ENCODE measurements at regions not wholly inside any gene's neighbourhood (a gene's known extent, or its start where the extent isn't known, plus 50 kb on each side); places are given as distances from the start of the nearest gene placed in this dataset.

GRCh38 chrX:5054852-5055251, 1173.8 kb downstream of the NLGN4X start:
- no peak for DNase-seq

- DNase-seq: no peak
These were observed 1176.7 kb downstream of the NLGN4X start for GRCh38 chrX:5051831-5052491.

- no peak for DNase-seq
These were observed 1186.1 kb downstream of the NLGN4X start for GRCh38 chrX:5042563-5042962.

DNA sequence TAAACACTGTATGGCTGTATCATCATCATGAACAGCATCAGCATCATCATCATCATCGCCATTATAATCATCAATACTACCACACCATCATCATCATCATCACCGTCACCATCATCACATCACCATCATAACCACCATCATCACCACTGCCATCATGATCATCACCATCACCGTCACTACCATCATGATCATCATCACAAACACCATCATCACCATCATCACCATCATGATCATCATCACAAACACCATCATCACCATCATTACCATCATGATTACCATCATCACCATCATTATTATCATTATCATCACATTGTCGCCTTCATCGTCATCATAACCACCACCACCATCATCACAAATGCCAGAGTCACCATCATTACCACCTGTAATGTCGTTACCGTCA, 1196.9 kb downstream of the NLGN4X start:
- DNase-seq: no peak

- DNase-seq: no peak
These were observed 1213.2 kb downstream of the NLGN4X start for GRCh38 chrX:5015451-5015850.

DNA sequence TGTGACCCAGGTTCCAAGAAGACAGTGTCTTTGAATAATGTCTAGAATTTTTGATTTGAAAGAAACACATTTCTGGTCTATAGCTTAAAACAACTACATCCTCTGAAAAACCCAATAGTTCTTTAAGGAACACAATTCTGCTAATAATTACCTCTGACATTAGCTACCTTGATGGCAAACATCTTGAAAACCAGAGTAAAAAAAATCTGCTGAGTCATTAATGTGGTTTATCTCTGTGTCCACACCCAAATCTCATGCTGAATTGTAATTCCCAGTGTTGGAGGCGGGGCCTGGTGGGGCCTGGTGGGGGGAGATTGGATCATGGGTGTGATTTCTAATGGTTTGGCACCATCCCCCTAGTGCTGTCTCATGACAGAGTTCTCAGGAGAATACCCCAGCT, 1233.8 kb downstream of the NLGN4X start:
- DNase-seq: no peak

GRCh38 chrX:4978613-4979012, 1250.1 kb downstream of the NLGN4X start:
- no peak for DNase-seq

GRCh38 chrX:4971646-4972045, 1257.0 kb downstream of the NLGN4X start:
- no peak for DNase-seq

DNA sequence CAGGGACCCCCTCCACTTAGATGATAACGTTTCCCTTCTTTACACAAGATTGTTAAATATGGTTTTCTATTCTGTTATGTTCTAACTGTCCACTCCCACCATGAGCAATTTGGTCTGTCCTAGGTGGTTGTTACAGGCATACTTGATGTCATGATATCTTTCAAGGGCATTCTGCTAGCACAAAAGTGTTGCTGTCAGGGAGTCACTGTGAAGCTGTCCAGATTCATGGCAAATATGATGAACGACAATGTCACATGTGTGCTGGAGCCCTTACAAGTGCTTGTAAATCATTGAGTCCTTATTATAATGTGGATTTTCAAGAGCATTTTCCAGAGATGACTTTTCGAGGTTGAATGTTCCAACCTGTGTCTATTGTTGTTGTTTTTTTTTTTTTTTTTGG, 1250.7 kb upstream of the PRKX start:
- DNase-seq: no peak

DNA sequence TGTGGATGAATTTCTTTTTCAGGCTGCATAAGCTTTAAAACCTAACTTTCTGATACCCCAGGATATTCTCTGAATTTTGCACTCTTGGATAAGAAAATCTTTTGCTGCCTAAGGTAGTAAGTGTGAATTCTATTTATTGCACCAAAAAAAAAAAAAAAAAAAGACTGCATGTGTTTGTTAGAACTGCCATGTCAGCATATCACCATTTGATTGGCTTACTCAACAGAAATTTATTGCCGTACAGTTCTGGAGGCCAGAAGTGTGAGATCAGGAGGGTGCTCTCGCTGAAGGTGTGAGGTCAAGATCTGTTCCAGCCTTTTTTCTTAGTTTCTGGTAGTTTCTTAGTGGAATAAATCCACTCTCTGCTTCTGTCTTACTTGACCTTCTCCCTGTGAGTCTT, 1250.0 kb upstream of the PRKX start:
- no peak for DNase-seq

DNA sequence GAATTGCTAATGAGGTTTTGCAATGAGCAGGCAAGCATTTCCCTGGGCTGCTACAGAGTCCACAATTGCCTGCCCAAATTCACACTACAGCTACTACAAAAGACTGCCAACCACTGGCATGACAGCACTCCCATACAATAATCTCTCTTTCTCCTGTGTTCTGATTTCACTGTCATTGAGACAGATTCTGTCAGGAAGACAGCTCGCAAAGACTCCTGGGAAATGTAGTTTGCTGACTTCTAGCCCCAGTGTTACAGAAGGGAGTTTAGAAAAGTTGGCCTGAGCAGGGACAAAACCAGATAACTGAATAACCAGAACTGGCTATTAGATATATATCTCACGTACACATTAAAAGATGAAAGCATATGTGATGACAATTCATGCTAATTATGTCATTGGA, 1231.3 kb upstream of the PRKX start:
- DNase-seq: no peak

- no peak for DNase-seq
These were observed 1222.9 kb upstream of the PRKX start for GRCh38 chrX:4936315-4936714.

DNA sequence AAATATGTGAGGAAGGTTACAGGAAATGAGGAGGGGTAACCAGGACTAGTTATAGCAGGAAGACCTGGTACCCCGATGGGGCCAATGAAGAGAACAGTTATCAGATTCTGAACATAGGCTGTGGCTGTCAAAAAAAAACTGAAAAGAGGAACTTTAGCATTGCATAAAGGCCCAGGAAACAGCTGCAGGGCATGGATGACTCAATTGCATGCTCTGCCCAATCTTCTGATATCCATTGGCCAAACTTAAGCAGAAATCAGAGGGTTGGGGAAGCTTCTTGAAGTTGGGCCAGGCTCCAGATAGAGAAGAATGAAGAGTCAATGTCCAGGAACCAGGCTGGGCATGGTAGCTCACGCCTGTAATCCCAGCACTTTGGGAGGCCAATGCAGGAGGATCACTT, 1222.4 kb upstream of the PRKX start:
- no peak for DNase-seq

DNA sequence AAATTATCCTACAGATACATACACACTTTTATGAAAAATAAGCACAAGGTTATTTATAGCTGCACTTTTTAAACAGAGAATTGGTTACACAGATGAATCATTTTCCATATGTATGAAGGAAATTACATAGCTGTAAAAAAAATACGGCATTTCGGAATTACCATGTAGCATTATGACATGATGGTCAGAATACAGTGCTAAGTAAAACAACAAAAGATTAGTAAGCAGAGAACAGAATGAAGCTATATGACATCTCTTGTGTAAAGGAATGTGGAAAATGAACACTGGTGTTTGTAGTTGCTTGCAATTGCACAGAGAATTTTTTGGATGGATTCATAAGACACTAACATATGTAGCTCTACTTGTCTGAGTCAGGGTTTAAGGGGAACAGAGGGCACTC, 1222.0 kb upstream of the PRKX start:
- DNase-seq: no peak

DNA sequence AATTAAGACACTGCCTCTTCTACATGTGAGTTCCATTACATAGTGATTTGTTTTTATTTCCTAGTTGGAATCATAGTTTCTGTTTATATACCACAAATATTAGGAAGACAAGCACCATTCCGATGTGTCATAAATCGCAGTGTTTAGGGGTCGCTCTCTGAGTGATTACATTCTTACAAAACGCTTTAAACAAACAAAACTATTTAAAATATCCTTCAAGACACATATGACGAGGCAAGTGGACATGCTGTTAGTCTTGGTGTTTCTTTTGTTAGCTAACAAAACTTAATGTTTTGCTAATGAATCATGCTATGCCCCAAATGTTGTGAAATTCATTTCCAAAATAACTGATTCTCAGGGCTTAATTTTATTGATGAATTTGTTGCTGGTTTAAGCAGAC, 1219.3 kb upstream of the PRKX start:
- no peak for DNase-seq

GRCh38 chrX:4930426-4930825, 1217.0 kb upstream of the PRKX start:
- no peak for DNase-seq

- no peak for DNase-seq
These were observed 1212.5 kb upstream of the PRKX start for GRCh38 chrX:4925911-4926310.

GRCh38 chrX:4909348-4909747, 1195.9 kb upstream of the PRKX start:
- no peak for DNase-seq

DNA sequence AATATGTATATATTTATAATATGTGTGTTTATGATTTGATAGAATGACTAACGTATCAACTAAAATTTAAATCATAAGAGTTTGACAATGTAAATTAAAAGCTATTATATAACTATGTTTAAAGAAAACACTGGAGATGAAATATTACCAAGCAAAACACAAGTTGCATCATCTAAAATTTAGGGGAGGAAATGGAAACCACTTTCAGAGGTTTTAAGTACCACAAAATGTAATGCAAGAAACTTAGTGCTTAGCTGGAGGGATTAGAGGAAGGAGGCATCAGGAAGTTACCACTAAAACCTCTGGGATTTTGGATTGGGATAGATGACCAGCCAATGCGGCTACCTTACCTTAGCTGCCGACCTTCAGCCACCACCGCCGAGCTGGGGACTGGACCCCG, 1192.1 kb upstream of the PRKX start:
- no peak for DNase-seq

- no peak for DNase-seq
These were observed 1167.8 kb upstream of the PRKX start for GRCh38 chrX:4881277-4881676.

GRCh38 chrX:4878640-4879039, 1165.2 kb upstream of the PRKX start:
- DNase-seq: no peak

GRCh38 chrX:4876268-4876667, 1162.8 kb upstream of the PRKX start:
- DNase-seq: no peak

DNA sequence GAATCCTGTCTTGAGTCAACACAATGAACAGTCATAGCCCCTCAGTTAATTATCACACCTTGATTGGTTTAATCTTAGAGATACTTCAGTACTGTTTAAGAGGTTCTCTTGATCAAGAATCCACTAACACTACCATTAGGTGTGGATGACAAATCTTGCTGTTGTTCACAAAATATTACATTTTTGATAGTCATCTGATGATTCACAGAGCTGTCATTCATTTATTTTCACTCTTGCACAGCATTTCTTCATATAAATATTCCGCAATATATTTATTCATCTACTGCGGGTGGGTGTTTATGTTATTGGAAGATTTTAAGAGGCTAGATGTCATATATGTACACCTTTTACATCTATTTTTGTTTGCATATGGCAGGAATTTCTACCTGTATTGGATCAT, 1138.1 kb upstream of the PRKX start:
- DNase-seq: no peak

DNA sequence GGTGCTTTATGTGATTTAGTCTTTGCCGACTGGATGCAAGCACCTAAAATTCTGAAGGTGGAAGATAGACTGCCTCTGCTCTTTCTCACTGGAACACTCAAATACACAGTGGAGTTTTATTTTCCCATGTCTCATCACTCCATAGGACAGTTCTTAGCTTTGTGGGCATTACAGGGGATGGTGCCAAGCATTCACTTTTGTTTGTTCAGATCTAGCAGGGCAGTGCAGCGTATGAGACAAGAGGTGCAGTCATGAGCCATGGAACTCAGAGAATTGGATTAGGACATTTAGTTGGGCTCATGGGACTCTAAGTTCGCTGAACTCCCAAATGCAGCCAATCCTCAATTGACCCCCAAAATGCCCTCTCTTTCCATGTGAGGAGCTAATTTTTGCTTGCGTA, 1136.9 kb upstream of the PRKX start:
- no peak for DNase-seq

GRCh38 chrX:4844376-4844775, 1130.9 kb upstream of the PRKX start:
- DNase-seq: no peak
